ENCODE measurements at regions not wholly inside any gene's neighbourhood (a gene's known extent, or its start where the extent isn't known, plus 50 kb on each side); places are given as distances from the start of the nearest gene placed in this dataset. TPM values are rescaled to one million over a fixed set of nuclear protein-coding genes. Genes with fewer than 3 reads are reported as not detected.
"Not testable (repeated sequence)": the region's sequence is repeated elsewhere in the genome, so short reads cannot be mapped to it uniquely, and the experiment has no call there.

- Histone ChIP-seq H3K27ac (no peak overlapping the region), H3K9me3 (no peaks in the 10 kb centered on the region), H3K27me3 (no peaks in the 10 kb centered on the region), H3K4me3 (no peak overlapping the region), H3K4me1 (no peaks in the 10 kb centered on the region), H3K36me3 (no peaks in the 10 kb centered on the region)
- intact Hi-C loops (cut with DNase I; ENCODE audit: low total_unique reads) = no loop called here
- TF ChIP-seq POLR2A (IDR thresholded peaks at IDR 0.05) = no peak
- no peak for TF ChIP-seq CTCF (IDR thresholded peaks at IDR 0.05)
- no peak for DNase-seq
Measured at GRCh38 chr18:28256166-28256565, 79.2 kb upstream of the CDH2 start.

DNA sequence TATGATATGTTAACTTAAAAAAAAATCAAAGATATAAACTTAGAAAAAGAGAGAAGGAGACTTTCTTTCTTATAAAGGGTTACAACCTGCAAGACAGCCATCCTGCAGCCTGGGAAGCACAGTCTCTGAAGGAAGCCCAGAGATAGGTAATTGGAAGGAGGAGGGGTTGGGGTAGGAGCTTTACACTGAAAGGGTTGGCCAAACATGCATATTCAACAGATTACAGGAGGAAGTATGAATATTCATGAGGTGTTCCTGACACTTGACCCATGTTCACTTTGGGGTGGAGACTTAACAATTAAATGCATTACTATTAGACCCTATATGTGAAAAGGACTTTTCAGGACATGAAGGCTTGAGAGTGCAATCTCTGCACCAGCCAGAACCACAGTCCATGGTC is 71.7 kb upstream of the CDH2 start:
- Histone ChIP-seq H3K27ac (no peak overlapping the region), H3K27me3 (no peaks in the 10 kb centered on the region), H3K4me3 (no peak overlapping the region), H3K9me3 (no peaks in the 10 kb centered on the region), H3K36me3 (no peaks in the 10 kb centered on the region), H3K4me1 (no peaks in the 10 kb centered on the region)
- DNase-seq = no peak
- no peak for TF ChIP-seq CTCF (IDR thresholded peaks at IDR 0.05)
- TF ChIP-seq POLR2A (IDR thresholded peaks at IDR 0.05) = no peak
- intact Hi-C loops (cut with DNase I; ENCODE audit: low total_unique reads) = no loop called here

GRCh38 chr18:28240626-28241025 is 63.7 kb upstream of the CDH2 start:
- H3K4me3 ChIP-seq; H3K36me3 ChIP-seq; DNase-seq; intact Hi-C loops (cut with DNase I; ENCODE audit: low total_unique reads); H3K27ac ChIP-seq; H3K27me3 ChIP-seq; H3K9me3 ChIP-seq; H3K4me1 ChIP-seq: not testable (repeated sequence)

- H3K27ac ChIP-seq = no peak overlapping the region
- DNase-seq = no peak
- TF ChIP-seq POLR2A (IDR thresholded peaks at IDR 0.05) (no peak), CTCF (IDR thresholded peaks at IDR 0.05) (no peak)
- H3K9me3 ChIP-seq = no peaks in the 10 kb centered on the region
- no peaks in the 10 kb centered on the region for H3K27me3 ChIP-seq
- no peaks in the 10 kb centered on the region for H3K4me1 ChIP-seq
- no peaks in the 10 kb centered on the region for H3K36me3 ChIP-seq
- no peak overlapping the region for H3K4me3 ChIP-seq
- intact Hi-C loops (cut with DNase I; ENCODE audit: low total_unique reads) = no loop called here
Measured at GRCh38 chr18:28236487-28236886, 59.6 kb upstream of the CDH2 start.

MicroRNA genes in the stretch of these regions (microRNA counts, 767-probe panel; counts per million panel counts)
- 0 to 1,009 counts per million in 2 donors for microRNA hsa-miR-302f

Small RNA genes lying in the stretch of these regions (microRNA-seq; reads per million reads assigned to microRNA genes)
- gene MIR302F (ENCODE audit: borderline microRNAs expressed, borderline replicate concordance) = not detected

Small RNA genes lying in the stretch of these regions (small RNA-seq; reads per million reads assigned to genes)
- gene AC023932.1 (not detected), gene AC105245.1 (not detected), gene RNU6-408P (not detected)

All from uterus (tissue), 3 donors.